ENCODE measurements at regions not wholly inside any gene's neighbourhood (a gene's known extent, or its start where the extent isn't known, plus 50 kb on each side); places are given as distances from the start of the nearest gene placed in this dataset.

- H3K9ac ChIP-seq: no peak overlapping the region
Measured at GRCh38 chr1:172905452-172905851, 145.3 kb downstream of the TNFSF18 start.

GRCh38 chr1:172906778-172907592 is 143.8 kb downstream of the TNFSF18 start:
- Histone ChIP-seq H3K36me3 (ENCODE audit: low read depth) (no peaks in the 10 kb centered on the region), H3K4me2 (ENCODE audit: unreplicated experiment) (peak overlapping the region; percentile 18), H2AFZ (no peak overlapping the region), H4K20me1 (ENCODE audit: insufficient read depth) (no peaks in the 10 kb centered on the region), H3K27me3 (replicated peaks; ENCODE audit: insufficient read depth) (no peaks in the 10 kb centered on the region), H3K9ac (peak overlapping the region; percentile 35; the same call in 1 of the 2 replicates), H3F3A (ENCODE audit: insufficient read depth) (peaks cover 86% of the 10 kb centered on the region), H3K4me1 (ENCODE audit: insufficient read depth) (peaks cover 77% of the 10 kb centered on the region), H3K4me3 (no peak overlapping the region), H3K27ac (peak overlapping the region; percentile 71), H3K9me3 (ENCODE audit: low read depth) (no peaks in the 10 kb centered on the region), H3K9me2 (ENCODE audit: insufficient read depth) (no peaks in the 10 kb centered on the region; the same call in 1 of the 2 replicates), H3K79me2 (ENCODE audit: insufficient read depth) (no peaks in the 10 kb centered on the region)
- TF ChIP-seq EZH2 (IDR thresholded peaks at IDR 0.05; ENCODE audit: insufficient read depth, poor library complexity, severe bottlenecking): no peak
- no peak for TF ChIP-seq EZH2phosphoT487 (IDR thresholded peaks at IDR 0.05; ENCODE audit: insufficient read depth, low read depth)
- in situ Hi-C loops (cut with MboI): no loop called here
- WGBS, 2 experiments (ENCODE audit: low coverage in 1 of 2, low lambda C conversion rate in 2 of 2, missing lambda C conversion rate in 2 of 2): 62% methylated on average over 4 of the region's 4 CpGs
- peak; percentile 92 for DNase-seq

More at GRCh38 chr1:172905452-172905851, 145.3 kb downstream of the TNFSF18 start:
- no peaks in the 10 kb centered on the region for H3K27me3 ChIP-seq (replicated peaks; ENCODE audit: insufficient read depth)
- peak; percentile 73 for DNase-seq
- WGBS, 2 experiments (ENCODE audit: low coverage in 1 of 2, low lambda C conversion rate in 2 of 2, missing lambda C conversion rate in 2 of 2): 30 to 38% methylated on average over 2 of the region's 2 CpGs
- no peaks in the 10 kb centered on the region for H3K9me3 ChIP-seq (ENCODE audit: low read depth)
- no peaks in the 10 kb centered on the region for H3K79me2 ChIP-seq (ENCODE audit: insufficient read depth)
- TF ChIP-seq EZH2 (IDR thresholded peaks at IDR 0.05; ENCODE audit: insufficient read depth, poor library complexity, severe bottlenecking) (no peak), EZH2phosphoT487 (IDR thresholded peaks at IDR 0.05; ENCODE audit: insufficient read depth, low read depth) (no peak)
- 0 out of 2 replicates have a peak overlapping the region, but pooled peaks have one; percentile 3 for H2AFZ ChIP-seq
- H3F3A ChIP-seq (ENCODE audit: insufficient read depth): peaks cover 86% of the 10 kb centered on the region
- H3K4me1 ChIP-seq (ENCODE audit: insufficient read depth): peaks cover 78% of the 10 kb centered on the region
- no peak overlapping the region for H3K4me3 ChIP-seq
- in situ Hi-C loops (cut with MboI): no loop called here
- H4K20me1 ChIP-seq (ENCODE audit: insufficient read depth): no peaks in the 10 kb centered on the region
- H3K9me2 ChIP-seq (ENCODE audit: insufficient read depth): no peaks in the 10 kb centered on the region; the same call in 1 of the 2 replicates
- H3K36me3 ChIP-seq (ENCODE audit: low read depth): no peaks in the 10 kb centered on the region
- peak overlapping the region; percentile 18 for H3K4me2 ChIP-seq (ENCODE audit: unreplicated experiment)
- H3K27ac ChIP-seq: peak overlapping the region; percentile 71

- H3K27ac ChIP-seq: peak overlapping the region; percentile 71
- H3K4me2 ChIP-seq (ENCODE audit: unreplicated experiment): no peak overlapping the region
- H3F3A ChIP-seq (ENCODE audit: insufficient read depth): peaks cover 77% of the 10 kb centered on the region
- H3K27me3 ChIP-seq (replicated peaks; ENCODE audit: insufficient read depth): no peaks in the 10 kb centered on the region
- H2AFZ ChIP-seq: no peak overlapping the region
- H3K79me2 ChIP-seq (ENCODE audit: insufficient read depth): no peaks in the 10 kb centered on the region
- H3K9me3 ChIP-seq (ENCODE audit: low read depth): no peaks in the 10 kb centered on the region
- H3K9ac ChIP-seq: peak overlapping the region; percentile 35; the same call in 1 of the 2 replicates
- 77 to 80% methylated on average over 2 of the region's 2 CpGs for WGBS, 2 experiments (ENCODE audit: low coverage in 1 of 2, low lambda C conversion rate in 2 of 2, missing lambda C conversion rate in 2 of 2)
- TF ChIP-seq EZH2phosphoT487 (IDR thresholded peaks at IDR 0.05; ENCODE audit: insufficient read depth, low read depth) (no peak), EZH2 (IDR thresholded peaks at IDR 0.05; ENCODE audit: insufficient read depth, poor library complexity, severe bottlenecking) (no peak)
- no peak for DNase-seq
- no peaks in the 10 kb centered on the region for H4K20me1 ChIP-seq (ENCODE audit: insufficient read depth)
- in situ Hi-C loops (cut with MboI): no loop called here
- no peaks in the 10 kb centered on the region for H3K9me2 ChIP-seq (ENCODE audit: insufficient read depth)
- H3K36me3 ChIP-seq (ENCODE audit: low read depth): no peaks in the 10 kb centered on the region
- H3K4me1 ChIP-seq (ENCODE audit: insufficient read depth): peaks cover 68% of the 10 kb centered on the region
- H3K4me3 ChIP-seq: no peak overlapping the region
Measured at GRCh38 chr1:172907834-172908326, 142.9 kb downstream of the TNFSF18 start.

GRCh38 chr1:172909606-172910326 is 141.0 kb downstream of the TNFSF18 start:
- Histone ChIP-seq H3K4me1 (ENCODE audit: insufficient read depth) (peaks cover 62% of the 10 kb centered on the region), H3K27ac (peak overlapping the region; percentile 66), H3K36me3 (ENCODE audit: low read depth) (no peaks in the 10 kb centered on the region), H3K9me3 (ENCODE audit: low read depth) (no peaks in the 10 kb centered on the region), H3K27me3 (replicated peaks; ENCODE audit: insufficient read depth) (no peaks in the 10 kb centered on the region), H3K4me2 (ENCODE audit: unreplicated experiment) (peak overlapping the region; percentile 9), H3F3A (ENCODE audit: insufficient read depth) (peaks cover 70% of the 10 kb centered on the region), H3K9ac (no peak overlapping the region), H3K4me3 (no peak overlapping the region), H3K9me2 (ENCODE audit: insufficient read depth) (no peaks in the 10 kb centered on the region), H4K20me1 (ENCODE audit: insufficient read depth) (no peaks in the 10 kb centered on the region), H3K79me2 (ENCODE audit: insufficient read depth) (no peaks in the 10 kb centered on the region), H2AFZ (peak overlapping the region; percentile 3; the same call in 1 of the 2 replicates)
- TF ChIP-seq EZH2 (IDR thresholded peaks at IDR 0.05; ENCODE audit: insufficient read depth, poor library complexity, severe bottlenecking): no peak
- in situ Hi-C loops (cut with MboI): no loop called here
- WGBS, 2 experiments (ENCODE audit: low coverage in 1 of 2, low lambda C conversion rate in 2 of 2, missing lambda C conversion rate in 2 of 2): 68 to 69% methylated on average over 11 of the region's 11 CpGs
- peak; percentile 77 for DNase-seq

Data from GM23248 (cell line).